ENCODE measurements at regions not wholly inside any gene's neighbourhood (a gene's known extent, or its start where the extent isn't known, plus 50 kb on each side); places are given as distances from the start of the nearest gene placed in this dataset.
A peak's percentile ranks its signal among the peaks of the same experiment; 100 is the strongest.

GRCh38 chr2:217216982-217217381 lies 357.1 kb upstream of the TNP1 start:
- no peak overlapping the region for H2AFZ ChIP-seq (ENCODE audit: control insufficient read depth, low read depth, low read length)
- intact Hi-C loops (cut with micrococcal nuclease; ENCODE audit: unreplicated experiment) (no loop called here), in situ Hi-C loops (cut with MboI) (no loop called here)
- WGBS (ENCODE audit: insufficient coverage, insufficient replicate concordance, low lambda C conversion rate, missing lambda C conversion rate), result 0% methylated on average over 2 of the region's 2 CpGs
- H3K4me2 ChIP-seq (ENCODE audit: control insufficient read depth, insufficient read depth), result no peak overlapping the region
- no peak overlapping the region for H3K9ac ChIP-seq (ENCODE audit: control insufficient read depth, insufficient read depth, low read length)
- ChIA-PET RAD21 (ENCODE audit: unreplicated experiment) (no interaction called here), POLR2A (no interaction called here), SMC1A (ENCODE audit: uncharacterized antibody, unreplicated experiment) (no interaction called here), CTCF (no interaction called here)
- no peaks in the 10 kb centered on the region for H3K27me3 ChIP-seq (replicated peaks in 1 of 2; ENCODE audit: control insufficient read depth in 2 of 2, insufficient read depth in 2 of 2, low read length in 1 of 2)
- BruUV-seq (replicated peaks), result no TSS peak
- no peak for ATAC-seq
- H3K4me1 ChIP-seq (ENCODE audit: control insufficient read depth, insufficient read depth, low read length), result peaks cover 44% of the 10 kb centered on the region
- no peaks in the 10 kb centered on the region for H4K20me1 ChIP-seq (ENCODE audit: control insufficient read depth, insufficient read depth)
- H3K4me3 ChIP-seq, result no peak overlapping the region
- TF ChIP-seq POLR2A (IDR thresholded peaks at IDR 0.05; ENCODE audit: low read depth, low read length) (no peak), ZBED1 (IDR thresholded peaks at IDR 0.05; ENCODE audit: borderline replicate concordance) (no peak), FOS (IDR thresholded peaks at IDR 0.05; ENCODE audit: borderline replicate concordance, extremely low read depth, insufficient read length) (no peak), CEBPZ (IDR thresholded peaks at IDR 0.05; ENCODE audit: low read depth, low read length) (no peak), GABPA (IDR thresholded peaks at IDR 0.05; ENCODE audit: low read depth) (no peak), MYC (IDR thresholded peaks at IDR 0.05; ENCODE audit: insufficient read depth, insufficient read length, insufficient replicate concordance, low read length, severe bottlenecking) (no peak), SREBF2 (IDR thresholded peaks at IDR 0.05; ENCODE audit: low read length) (no peak), CBX3 (IDR thresholded peaks at IDR 0.05; ENCODE audit: borderline replicate concordance, low read depth) (no peak), CREM (IDR thresholded peaks at IDR 0.05; ENCODE audit: low read depth) (no peak), JUND (IDR thresholded peaks at IDR 0.05; ENCODE audit: low read depth, low read length) (no peak), TCF12 (IDR thresholded peaks at IDR 0.05; ENCODE audit: low read depth, low read length) (no peak), POLR2AphosphoS2 (IDR thresholded peaks at IDR 0.05; ENCODE audit: low read depth, low read length) (no peak), NBN (IDR thresholded peaks at IDR 0.05) (no peak), HDGF (IDR thresholded peaks at IDR 0.05) (no peak), USF1 (IDR thresholded peaks at IDR 0.05; ENCODE audit: borderline replicate concordance, extremely low read length, insufficient read depth, low read depth, low read length) (no peak), E2F8 (IDR thresholded peaks at IDR 0.05; ENCODE audit: low read depth, partially characterized antibody) (no peak), CHD4 (IDR thresholded peaks at IDR 0.05) (no peak)
- H3K36me3 ChIP-seq (ENCODE audit: control insufficient read depth in 2 of 2, insufficient read depth in 2 of 2, low read length in 1 of 2), result no peaks in the 10 kb centered on the region
- H3K79me2 ChIP-seq (ENCODE audit: control insufficient read depth, insufficient read depth, low read length), result no peaks in the 10 kb centered on the region
- H3K9me3 ChIP-seq (replicated peaks; ENCODE audit: control insufficient read depth, insufficient read depth, low read length), result peaks cover 2% of the 10 kb centered on the region; the same call in 1 of the 3 replicates
- DNase-seq (ENCODE audit: low read depth, low spot score), result no peak
- peak overlapping the region; percentile 78; the same call in 1 of the 2 replicates for H3K27ac ChIP-seq (ENCODE audit: control insufficient read depth, insufficient read depth)
- peak; percentile 13 for FAIRE-seq

All from GM12878 (cell line).